ENCODE measurements at regions not wholly inside any gene's neighbourhood (a gene's known extent, or its start where the extent isn't known, plus 50 kb on each side); places are given as distances from the start of the nearest gene placed in this dataset.

- no peak for TF ChIP-seq PKNOX1 (IDR thresholded peaks at IDR 0.05)
- no peak for TF ChIP-seq SMC3 (IDR thresholded peaks at IDR 0.05; ENCODE audit: borderline replicate concordance, low read length)
- TF ChIP-seq NFXL1 (IDR thresholded peaks at IDR 0.05; ENCODE audit: borderline replicate concordance), result no peak
- TF ChIP-seq BHLHE40 (IDR thresholded peaks at IDR 0.05; ENCODE audit: borderline replicate concordance in 1 of 2, low read depth in 2 of 2, low read length in 1 of 2), result no peak
- no peak for TF ChIP-seq ZNF24 (IDR thresholded peaks at IDR 0.05)
- TF ChIP-seq GABPA (IDR thresholded peaks at IDR 0.05; ENCODE audit: low read depth), result no peak
- TF ChIP-seq RELA (IDR thresholded peaks at IDR 0.05; ENCODE audit: borderline replicate concordance, partially characterized antibody), result no peak
- TF ChIP-seq ATF3 (IDR thresholded peaks at IDR 0.05; ENCODE audit: borderline replicate concordance, extremely low read depth, low read depth, low read length), result no peak
- no peak for TF ChIP-seq ZZZ3 (IDR thresholded peaks at IDR 0.05; ENCODE audit: control insufficient read depth, insufficient read length, low read depth)
Measured at GRCh38 chr10:29826801-29827450, 192.2 kb upstream of the SVIL start (continued).

GRCh38 chr10:29826221-29826620 lies 191.4 kb upstream of the SVIL start:
- no TSS peak for BruUV-seq (replicated peaks)

More at GRCh38 chr10:29826221-29826620, 191.4 kb upstream of the SVIL start:
- H3K4me1 ChIP-seq (ENCODE audit: control insufficient read depth, insufficient read depth, low read length), result no peaks in the 10 kb centered on the region
- no peak for DNase-seq (ENCODE audit: low read depth, low spot score)
- RAD21 ChIA-PET (ENCODE audit: unreplicated experiment), result no interaction called here
- CTCF ChIA-PET, result no interaction called here
- SMC1A ChIA-PET (ENCODE audit: uncharacterized antibody, unreplicated experiment), result no interaction called here
- no peak for FAIRE-seq
- H3K9me3 ChIP-seq (replicated peaks; ENCODE audit: control insufficient read depth, insufficient read depth, low read length), result no peaks in the 10 kb centered on the region
- H3K27ac ChIP-seq (ENCODE audit: control insufficient read depth, insufficient read depth), result no peak overlapping the region
- TF ChIP-seq KAT2A (conservative IDR thresholded peaks at IDR 0.05; ENCODE audit: control insufficient read depth, low read depth, low read length) (no peak), MXI1 (IDR thresholded peaks at IDR 0.05; ENCODE audit: low read depth, low read length) (no peak), ZBTB33 (IDR thresholded peaks at IDR 0.05) (no peak), E2F8 (IDR thresholded peaks at IDR 0.05; ENCODE audit: low read depth, partially characterized antibody) (no peak), CHD4 (IDR thresholded peaks at IDR 0.05) (no peak), SMARCA5 (IDR thresholded peaks at IDR 0.05) (no peak), MTA2 (IDR thresholded peaks at IDR 0.05; ENCODE audit: low read depth) (no peak)
- in situ Hi-C loops (cut with MboI) (no loop called here), intact Hi-C loops (cut with micrococcal nuclease; ENCODE audit: unreplicated experiment) (loop anchor here (10.0 kb wide), 1 partner anchor 59 kb away; no protein-coding TSS in a partner anchor)
- POLR2A ChIA-PET, result no interaction called here
- H3K4me2 ChIP-seq (ENCODE audit: control insufficient read depth, insufficient read depth), result no peak overlapping the region
- H3K79me2 ChIP-seq (ENCODE audit: control insufficient read depth, insufficient read depth, low read length), result no peaks in the 10 kb centered on the region
- ATAC-seq, result no peak
- WGBS (ENCODE audit: insufficient coverage, insufficient replicate concordance, low lambda C conversion rate, missing lambda C conversion rate), result 15% methylated on average over 5 of the region's 5 CpGs
- H4K20me1 ChIP-seq (ENCODE audit: control insufficient read depth, insufficient read depth), result no peaks in the 10 kb centered on the region
- H3K36me3 ChIP-seq (ENCODE audit: control insufficient read depth in 2 of 2, insufficient read depth in 2 of 2, low read length in 1 of 2), result no peaks in the 10 kb centered on the region
- no peak overlapping the region for H3K4me3 ChIP-seq
- H3K9ac ChIP-seq (ENCODE audit: control insufficient read depth, insufficient read depth, low read length), result no peak overlapping the region
- H2AFZ ChIP-seq (ENCODE audit: control insufficient read depth, low read depth, low read length), result no peak overlapping the region
- H3K27me3 ChIP-seq (replicated peaks in 1 of 2; ENCODE audit: control insufficient read depth in 2 of 2, insufficient read depth in 2 of 2, low read length in 1 of 2), result no peaks in the 10 kb centered on the region; a peak in 1 of 4 replicates
